ENCODE measurements at regions not wholly inside any gene's neighbourhood (a gene's known extent, or its start where the extent isn't known, plus 50 kb on each side); places are given as distances from the start of the nearest gene placed in this dataset.

- no peak for DNase-seq (ENCODE audit: low read depth, low spot score)
- no peaks in the 10 kb centered on the region for H3K27me3 ChIP-seq (ENCODE audit: control insufficient read depth, extremely low read depth, insufficient read depth, low read length)
- no peaks in the 10 kb centered on the region for H4K20me1 ChIP-seq (ENCODE audit: control insufficient read depth, extremely low read depth, insufficient read depth, low read length)
- no peaks in the 10 kb centered on the region for H3K79me2 ChIP-seq (ENCODE audit: control insufficient read depth, insufficient read depth, low read length)
- H3K4me2 ChIP-seq (ENCODE audit: control insufficient read depth, extremely low read depth, insufficient read depth, low read depth, low read length), result no peak overlapping the region
- no peak for TF ChIP-seq CTCF (optimal IDR thresholded peaks at IDR 0.05 in 1 of 3, IDR thresholded peaks at IDR 0.05 in 1 of 3, conservative IDR thresholded peaks at IDR 0.05 in 1 of 3; ENCODE audit: extremely low read depth in 1 of 3, insufficient read depth in 2 of 3, low read length in 3 of 3)
- no peak for TF ChIP-seq EZH2 (IDR thresholded peaks at IDR 0.05; ENCODE audit: low read length)
- H3K4me3 ChIP-seq (ENCODE audit: control insufficient read depth in 2 of 3, extremely low read depth in 1 of 3, insufficient read depth in 2 of 3, low read depth in 1 of 3, low read length in 3 of 3), result no peak overlapping the region
- H3K36me3 ChIP-seq (ENCODE audit: control insufficient read depth in 2 of 2, extremely low read depth in 1 of 2, insufficient read depth in 2 of 2, low read length in 2 of 2), result no peaks in the 10 kb centered on the region
- no peak overlapping the region for H2AFZ ChIP-seq (ENCODE audit: control insufficient read depth, low read length)
- H3K9ac ChIP-seq (ENCODE audit: control insufficient read depth, extremely low read depth, insufficient read depth, low read length), result no peak overlapping the region
- no peak for FAIRE-seq
- H3K27ac ChIP-seq (ENCODE audit: control insufficient read depth, insufficient read depth, low read length), result no peak overlapping the region
- no peaks in the 10 kb centered on the region for H3K9me1 ChIP-seq (ENCODE audit: control insufficient read depth, extremely low read depth, insufficient read depth, low read length)
- peaks cover 2% of the 10 kb centered on the region for H3K9me3 ChIP-seq (ENCODE audit: control insufficient read depth, low read depth, low read length)
- no peaks in the 10 kb centered on the region for H3K4me1 ChIP-seq (ENCODE audit: control insufficient read depth, extremely low read depth, insufficient read depth, low read length)
- dilution Hi-C loops (cut with MboI; ENCODE audit: extremely low pct_ligation_motif_present, low sequenced_read_pairs), result no loop called here
These were observed 351.8 kb upstream of the FMN2 start for GRCh38 chr1:239739919-239740318.

GRCh38 chr1:239742416-239743109, 349.1 kb upstream of the FMN2 start:
- Histone ChIP-seq H3K36me3 (ENCODE audit: control insufficient read depth in 2 of 2, extremely low read depth in 1 of 2, insufficient read depth in 2 of 2, low read length in 2 of 2) (no peaks in the 10 kb centered on the region), H3K9ac (ENCODE audit: control insufficient read depth, extremely low read depth, insufficient read depth, low read length) (no peak overlapping the region), H2AFZ (ENCODE audit: control insufficient read depth, low read length) (no peak overlapping the region), H3K9me1 (ENCODE audit: control insufficient read depth, extremely low read depth, insufficient read depth, low read length) (no peaks in the 10 kb centered on the region), H4K20me1 (ENCODE audit: control insufficient read depth, extremely low read depth, insufficient read depth, low read length) (no peaks in the 10 kb centered on the region), H3K27ac (ENCODE audit: control insufficient read depth, insufficient read depth, low read length) (no peak overlapping the region), H3K79me2 (ENCODE audit: control insufficient read depth, insufficient read depth, low read length) (no peaks in the 10 kb centered on the region), H3K4me1 (ENCODE audit: control insufficient read depth, extremely low read depth, insufficient read depth, low read length) (no peaks in the 10 kb centered on the region), H3K27me3 (ENCODE audit: control insufficient read depth, extremely low read depth, insufficient read depth, low read length) (no peaks in the 10 kb centered on the region), H3K4me3 (ENCODE audit: control insufficient read depth in 2 of 3, extremely low read depth in 1 of 3, insufficient read depth in 2 of 3, low read depth in 1 of 3, low read length in 3 of 3) (no peak overlapping the region), H3K9me3 (ENCODE audit: control insufficient read depth, low read depth, low read length) (peaks cover 2% of the 10 kb centered on the region), H3K4me2 (ENCODE audit: control insufficient read depth, extremely low read depth, insufficient read depth, low read depth, low read length) (no peak overlapping the region)
- FAIRE-seq (no peak), DNase-seq (ENCODE audit: low read depth, low spot score) (no peak)
- dilution Hi-C loops (cut with MboI; ENCODE audit: extremely low pct_ligation_motif_present, low sequenced_read_pairs), result no loop called here
- no peak for TF ChIP-seq EZH2 (IDR thresholded peaks at IDR 0.05; ENCODE audit: low read length)
- no peak for TF ChIP-seq CTCF (optimal IDR thresholded peaks at IDR 0.05 in 1 of 3, IDR thresholded peaks at IDR 0.05 in 1 of 3, conservative IDR thresholded peaks at IDR 0.05 in 1 of 3; ENCODE audit: extremely low read depth in 1 of 3, insufficient read depth in 2 of 3, low read length in 3 of 3)

All from keratinocyte (primary cell).